ENCODE measurements at regions not wholly inside any gene's neighbourhood (a gene's known extent, or its start where the extent isn't known, plus 50 kb on each side); places are given as distances from the start of the nearest gene placed in this dataset.

GRCh38 chr18:54052259-54052658 lies 172.2 kb downstream of the MBD2 start:
- Mint-ChIP-seq H3K4me1 (ENCODE audit: low read depth in 2 of 2) (no peaks in the 10 kb centered on the region), H3K27me3 (no peaks in the 10 kb centered on the region), H3K9me3 (peaks cover 3% of the 10 kb centered on the region), H3K36me3 (no peaks in the 10 kb centered on the region), H3K27ac (no peak overlapping the region), H3K4me3 (no peak overlapping the region)
- ATAC-seq (no peak), DNase-seq (ENCODE audit: low spot score) (no peak)

DNA sequence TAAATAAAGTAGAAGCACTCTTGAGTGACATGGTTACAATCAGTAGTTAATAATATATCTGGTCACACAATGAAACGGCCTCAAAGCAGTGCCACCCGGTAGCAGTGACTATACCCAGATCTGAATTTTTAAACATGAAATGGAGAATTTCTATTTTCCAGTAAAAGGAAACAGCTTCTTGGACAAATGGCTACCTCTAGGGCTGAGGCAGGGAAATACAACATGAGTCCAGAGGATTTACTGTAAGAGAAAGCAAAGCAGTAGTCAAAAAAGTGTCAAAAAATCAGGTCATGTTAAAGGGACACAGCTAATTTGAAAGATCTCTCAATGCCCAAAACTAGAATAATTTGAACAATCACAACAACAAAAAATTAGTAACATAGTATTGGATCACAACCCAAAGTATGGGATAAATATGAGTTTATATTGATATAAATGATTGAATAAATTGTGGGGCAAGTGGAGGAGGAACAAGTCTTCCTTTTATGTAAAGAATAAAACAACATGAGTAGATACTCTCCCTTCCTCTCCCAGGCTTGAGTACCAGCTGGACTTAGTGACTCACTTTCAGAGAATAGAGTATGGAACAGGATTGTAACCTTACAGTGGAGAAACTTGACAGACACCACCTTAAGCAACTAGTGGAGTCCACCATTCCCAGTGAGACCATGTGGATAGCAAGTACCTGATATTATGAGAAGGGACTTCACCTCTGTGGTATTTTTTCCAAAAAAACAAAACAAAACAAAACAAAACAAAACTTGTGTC lies 180.8 kb downstream of the MBD2 start:
- H3K4me3 Mint-ChIP-seq: no peak overlapping the region
- H3K27me3 Mint-ChIP-seq: no peaks in the 10 kb centered on the region
- no peak for DNase-seq (ENCODE audit: low spot score)
- no peaks in the 10 kb centered on the region for H3K9me3 Mint-ChIP-seq
- no peaks in the 10 kb centered on the region for H3K4me1 Mint-ChIP-seq (ENCODE audit: low read depth in 2 of 2)
- no peaks in the 10 kb centered on the region for H3K36me3 Mint-ChIP-seq
- no peak overlapping the region for H3K27ac Mint-ChIP-seq
- ATAC-seq: no peak

GRCh38 chr18:54035927-54036326 lies 188.5 kb downstream of the MBD2 start:
- H3K27me3 Mint-ChIP-seq: peaks cover 0 to 9% of the 10 kb centered on the region in 2 donors
- H3K36me3 Mint-ChIP-seq: no peaks in the 10 kb centered on the region
- no peak for DNase-seq (ENCODE audit: low spot score)
- ATAC-seq: no peak
- H3K4me3 Mint-ChIP-seq: no peak overlapping the region
- H3K9me3 Mint-ChIP-seq: peaks cover 3% of the 10 kb centered on the region
- no peaks in the 10 kb centered on the region for H3K4me1 Mint-ChIP-seq (ENCODE audit: low read depth in 2 of 2)
- no peak overlapping the region for H3K27ac Mint-ChIP-seq

- H3K27me3 Mint-ChIP-seq: peaks cover 0 to 9% of the 10 kb centered on the region in 2 donors
- DNase-seq (ENCODE audit: low spot score) (no peak), ATAC-seq (no peak)
- H3K9me3 Mint-ChIP-seq: peaks cover 3% of the 10 kb centered on the region
- no peak overlapping the region for H3K27ac Mint-ChIP-seq
- H3K4me3 Mint-ChIP-seq: no peak overlapping the region
- H3K36me3 Mint-ChIP-seq: no peaks in the 10 kb centered on the region
- no peaks in the 10 kb centered on the region for H3K4me1 Mint-ChIP-seq (ENCODE audit: low read depth in 2 of 2)
Observed at GRCh38 chr18:54033052-54033451, 191.4 kb downstream of the MBD2 start.

- Mint-ChIP-seq H3K9me3 (peaks cover 3% of the 10 kb centered on the region), H3K27ac (no peak overlapping the region), H3K27me3 (peaks cover 0 to 9% of the 10 kb centered on the region in 2 donors), H3K4me3 (no peak overlapping the region), H3K36me3 (no peaks in the 10 kb centered on the region), H3K4me1 (ENCODE audit: low read depth in 2 of 2) (no peaks in the 10 kb centered on the region)
- DNase-seq (ENCODE audit: low spot score) (no peak), ATAC-seq (no peak)
Observed at GRCh38 chr18:54032412-54032811, 192.1 kb downstream of the MBD2 start.

DNA sequence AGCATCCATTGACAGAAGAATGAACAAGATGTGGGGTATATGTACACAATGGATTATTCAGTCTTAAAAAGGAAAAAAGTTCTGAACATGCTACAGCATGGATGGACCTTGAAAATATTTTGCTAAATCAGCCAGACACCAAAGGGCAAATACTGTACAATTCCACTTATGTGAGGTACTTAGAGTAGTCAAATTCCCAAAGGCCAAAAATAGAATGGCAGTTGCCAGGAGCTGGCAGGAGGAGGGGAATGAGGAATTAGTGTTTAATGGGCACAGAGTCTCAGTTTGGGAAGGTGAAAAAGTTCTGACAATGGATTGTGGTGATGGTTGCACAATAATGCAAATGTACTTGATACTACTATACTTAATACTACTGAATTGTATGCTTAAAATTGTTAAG lies 193.2 kb downstream of the MBD2 start:
- Mint-ChIP-seq H3K4me3 (no peak overlapping the region), H3K4me1 (ENCODE audit: low read depth in 2 of 2) (no peaks in the 10 kb centered on the region), H3K9me3 (peaks cover 3% of the 10 kb centered on the region), H3K27ac (no peak overlapping the region), H3K27me3 (peaks cover 0 to 9% of the 10 kb centered on the region in 2 donors), H3K36me3 (no peaks in the 10 kb centered on the region)
- DNase-seq (ENCODE audit: low spot score) (no peak), ATAC-seq (no peak)

GRCh38 chr18:54030434-54030833 lies 194.0 kb downstream of the MBD2 start:
- Mint-ChIP-seq H3K9me3 (peaks cover 3% of the 10 kb centered on the region), H3K27me3 (peaks cover 0 to 9% of the 10 kb centered on the region in 2 donors)

GRCh38 chr18:54023471-54023870 lies 201.0 kb downstream of the MBD2 start:
- no peak for ATAC-seq
- Mint-ChIP-seq H3K27me3 (no peaks in the 10 kb centered on the region), H3K9me3 (no peaks in the 10 kb centered on the region), H3K27ac (no peak overlapping the region), H3K4me1 (ENCODE audit: low read depth in 2 of 2) (no peaks in the 10 kb centered on the region), H3K36me3 (no peaks in the 10 kb centered on the region), H3K4me3 (no peak overlapping the region)
- no peak for DNase-seq (ENCODE audit: low spot score)

More at GRCh38 chr18:54030434-54030833, 194.0 kb downstream of the MBD2 start:
- ATAC-seq: no peak
- no peaks in the 10 kb centered on the region for H3K4me1 Mint-ChIP-seq (ENCODE audit: low read depth in 2 of 2)
- DNase-seq (ENCODE audit: low spot score): no peak
- no peak overlapping the region for H3K27ac Mint-ChIP-seq
- no peaks in the 10 kb centered on the region for H3K36me3 Mint-ChIP-seq
- no peak overlapping the region for H3K4me3 Mint-ChIP-seq

DNA sequence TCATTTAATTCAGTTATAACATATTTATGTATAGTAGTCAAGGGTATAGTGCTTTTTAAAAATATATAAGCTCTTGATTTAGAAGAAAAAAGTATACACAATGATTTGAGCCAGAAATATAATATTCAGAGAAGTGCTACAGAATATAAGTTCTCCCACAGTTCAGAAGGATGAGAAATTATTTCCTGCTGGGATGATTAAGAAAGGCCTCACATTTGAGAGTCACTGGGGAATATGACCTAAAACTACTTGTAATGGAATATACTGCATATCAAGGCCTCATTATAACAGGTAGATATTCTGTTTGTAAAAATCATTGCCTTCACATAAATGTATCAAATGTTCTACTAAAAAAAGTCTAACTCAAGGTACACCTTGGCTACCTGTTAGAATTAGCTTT lies 203.5 kb downstream of the MBD2 start:
- Mint-ChIP-seq H3K4me3 (no peak overlapping the region), H3K4me1 (ENCODE audit: low read depth in 2 of 2) (no peaks in the 10 kb centered on the region), H3K27me3 (no peaks in the 10 kb centered on the region), H3K9me3 (no peaks in the 10 kb centered on the region), H3K36me3 (no peaks in the 10 kb centered on the region), H3K27ac (no peak overlapping the region)
- ATAC-seq (no peak), DNase-seq (ENCODE audit: low spot score) (no peak)

- no peaks in the 10 kb centered on the region for H3K4me1 Mint-ChIP-seq (ENCODE audit: low read depth in 2 of 2)
- H3K36me3 Mint-ChIP-seq: no peaks in the 10 kb centered on the region
- H3K9me3 Mint-ChIP-seq: no peaks in the 10 kb centered on the region
- ATAC-seq (no peak), DNase-seq (ENCODE audit: low spot score) (no peak)
- no peaks in the 10 kb centered on the region for H3K27me3 Mint-ChIP-seq
- H3K27ac Mint-ChIP-seq: no peak overlapping the region
- H3K4me3 Mint-ChIP-seq: no peak overlapping the region
Observed at GRCh38 chr18:54020156-54020745, 204.2 kb downstream of the MBD2 start.

DNA sequence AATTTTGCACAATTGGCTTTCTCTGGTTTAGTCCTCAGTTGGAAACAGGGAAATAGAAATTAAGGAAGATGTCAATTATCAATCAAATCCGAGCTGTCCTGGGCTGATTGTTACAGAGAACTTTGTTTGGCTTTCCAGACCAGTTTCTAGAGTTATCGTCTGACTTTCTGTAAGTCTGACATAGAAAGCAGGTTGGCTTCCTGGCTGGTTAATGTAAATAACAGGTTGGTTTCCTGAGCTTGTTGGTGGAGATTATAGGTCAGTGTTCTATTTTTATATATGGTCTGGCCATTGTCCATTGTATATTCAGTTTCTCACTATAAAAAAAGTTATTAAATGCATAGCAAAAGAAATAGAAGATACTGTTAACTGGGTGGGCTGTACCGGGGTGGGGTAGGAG lies 204.8 kb downstream of the MBD2 start:
- H3K9me3 Mint-ChIP-seq: no peaks in the 10 kb centered on the region

DNA sequence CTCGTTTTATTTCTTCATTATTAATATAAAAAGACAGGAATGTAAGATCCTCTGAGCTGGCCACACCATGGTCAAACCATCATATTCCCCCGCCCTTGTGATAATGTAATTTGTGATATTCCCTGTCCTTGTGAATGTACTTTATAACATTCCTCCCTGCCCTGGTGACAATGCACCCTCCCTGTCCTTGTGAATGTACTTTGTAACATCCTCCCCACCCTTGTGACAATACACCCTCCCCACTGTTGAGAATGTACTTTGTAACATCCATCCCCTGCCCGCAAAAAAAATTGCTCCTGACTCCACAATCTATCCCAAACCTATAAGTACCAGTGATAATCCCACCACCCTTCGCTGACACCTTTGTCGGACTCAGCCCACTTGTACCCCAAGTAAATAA lies 211.0 kb downstream of the MBD2 start:
- Mint-ChIP-seq H3K4me1 (ENCODE audit: low read depth in 2 of 2) (no peaks in the 10 kb centered on the region), H3K36me3 (no peaks in the 10 kb centered on the region), H3K4me3 (no peak overlapping the region), H3K27ac (no peak overlapping the region), H3K9me3 (peaks cover 4% of the 10 kb centered on the region), H3K27me3 (no peaks in the 10 kb centered on the region)
- ATAC-seq: no peak
- no peak for DNase-seq (ENCODE audit: low spot score)

More for the DNA sequence above, 204.8 kb downstream of the MBD2 start:
- H3K4me1 Mint-ChIP-seq (ENCODE audit: low read depth in 2 of 2): no peaks in the 10 kb centered on the region
- H3K4me3 Mint-ChIP-seq: no peak overlapping the region
- no peaks in the 10 kb centered on the region for H3K27me3 Mint-ChIP-seq
- H3K36me3 Mint-ChIP-seq: no peaks in the 10 kb centered on the region
- DNase-seq (ENCODE audit: low spot score): no peak
- no peak for ATAC-seq
- no peak overlapping the region for H3K27ac Mint-ChIP-seq

DNA sequence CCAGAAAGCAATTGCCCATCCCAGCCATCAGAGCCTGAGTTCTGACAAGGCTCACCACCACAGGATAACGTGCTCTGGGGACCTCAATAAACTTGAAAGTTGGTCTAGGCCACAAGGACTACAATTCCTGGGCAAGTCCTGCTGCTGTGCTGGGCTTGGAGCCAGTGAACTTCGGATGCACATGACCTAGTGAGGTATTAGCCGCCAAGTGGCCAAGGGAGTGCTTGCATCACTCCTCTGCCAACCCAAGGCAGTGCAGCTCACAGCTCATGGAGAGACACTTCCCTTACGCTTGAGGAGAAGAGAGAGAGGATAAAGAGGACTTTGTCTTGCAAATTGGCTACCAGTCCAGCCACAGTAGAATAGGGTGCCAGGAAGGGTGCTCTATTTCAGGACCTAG lies 219.6 kb downstream of the MBD2 start:
- H3K36me3 Mint-ChIP-seq: no peaks in the 10 kb centered on the region
- no peaks in the 10 kb centered on the region for H3K27me3 Mint-ChIP-seq
- ATAC-seq (no peak), DNase-seq (ENCODE audit: low spot score) (no peak)
- no peak overlapping the region for H3K27ac Mint-ChIP-seq
- no peaks in the 10 kb centered on the region for H3K4me1 Mint-ChIP-seq (ENCODE audit: low read depth in 2 of 2)
- no peak overlapping the region for H3K4me3 Mint-ChIP-seq
- H3K9me3 Mint-ChIP-seq: peaks cover 9% of the 10 kb centered on the region

GRCh38 chr18:54003195-54003594 lies 221.3 kb downstream of the MBD2 start:
- H3K4me3 Mint-ChIP-seq: no peak overlapping the region
- no peak for ATAC-seq
- H3K9me3 Mint-ChIP-seq: peaks cover 6% of the 10 kb centered on the region
- H3K27ac Mint-ChIP-seq: no peak overlapping the region
- no peaks in the 10 kb centered on the region for H3K4me1 Mint-ChIP-seq (ENCODE audit: low read depth in 2 of 2)
- no peak for DNase-seq (ENCODE audit: low spot score)
- no peaks in the 10 kb centered on the region for H3K27me3 Mint-ChIP-seq
- H3K36me3 Mint-ChIP-seq: no peaks in the 10 kb centered on the region

DNA sequence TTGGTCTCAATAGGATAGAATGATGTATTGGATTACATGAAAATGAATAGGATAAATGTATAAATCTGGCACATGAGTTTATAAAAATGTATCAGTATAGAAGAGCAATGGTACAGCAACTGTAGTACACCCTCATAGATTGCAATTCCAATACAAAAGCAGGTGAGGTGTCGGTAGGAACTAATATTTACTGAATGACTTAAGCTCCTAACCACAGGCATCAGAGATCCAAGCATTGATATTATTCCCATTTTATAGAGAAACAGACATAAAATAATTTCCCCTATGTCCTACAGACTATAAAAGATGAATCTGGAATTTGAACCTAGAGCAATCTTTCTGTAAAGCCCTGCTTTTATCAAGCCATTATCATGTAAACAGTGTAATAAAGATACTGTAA lies 227.4 kb downstream of the MBD2 start:
- no peak for DNase-seq (ENCODE audit: low spot score)
- H3K4me1 Mint-ChIP-seq (ENCODE audit: low read depth in 2 of 2): no peaks in the 10 kb centered on the region
- no peaks in the 10 kb centered on the region for H3K36me3 Mint-ChIP-seq
- peaks cover 3% of the 10 kb centered on the region for H3K9me3 Mint-ChIP-seq
- no peaks in the 10 kb centered on the region for H3K27me3 Mint-ChIP-seq
- H3K27ac Mint-ChIP-seq: no peak overlapping the region
- H3K4me3 Mint-ChIP-seq: no peak overlapping the region
- ATAC-seq: no peak

All from natural killer cell treated with Interleukin-12 subunit alpha and Interleukin-12 subunit beta and Interleukin-15 and Interleukin-18, amount 100 ng/mL, for 72 hours (primary cell).